Endodermal cell (in vitro differentiated cells): ENCODE measurements at regions not wholly inside any gene's neighbourhood (a gene's known extent, or its start where the extent isn't known, plus 50 kb on each side); places are given as distances from the start of the nearest gene placed in this dataset.

ENCODE experiments used
- DNase-seq: peaks from one replicate; pipeline ENCODE4 v3.0.0-alpha.2; 2017
- H3K27ac ChIP-seq: 2 replicates; pipeline ENCODE4 v1.5.1; 2013; ENCODE audit warnings: mild to moderate bottlenecking, low read depth, low read length, moderate library complexity
- H3K27me3 ChIP-seq: 2 replicates; pipeline ENCODE4 v1.6.1; 2013; ENCODE audit warnings: mild to moderate bottlenecking, low read length, moderate library complexity; ENCODE audit not compliant: insufficient read depth, control insufficient read depth, poor library complexity, severe bottlenecking
- H3K36me3 ChIP-seq: 2 replicates; pipeline ENCODE4 v1.7.0; 2013; ENCODE audit warnings: mild to moderate bottlenecking, low read length, moderate library complexity; ENCODE audit not compliant: control insufficient read depth, insufficient read depth
- H3K4me1 ChIP-seq: one replicate; pipeline ENCODE4 v1.7.0; 2013; ENCODE audit warnings: low read length; ENCODE audit not compliant: control insufficient read depth, insufficient read depth
- H3K4me3 ChIP-seq: 2 replicates; pipeline ENCODE4 v1.5.1; 2013; ENCODE audit warnings: mild to moderate bottlenecking, low read length, moderate library complexity
- H3K9ac ChIP-seq: 2 replicates; pipeline ENCODE4 v1.6.1; 2013; ENCODE audit warnings: mild to moderate bottlenecking, low read length, moderate library complexity; ENCODE audit not compliant: poor library complexity, severe bottlenecking; ENCODE audit errors: extremely low read depth
- H3K9me3 ChIP-seq: 2 replicates; pipeline ENCODE4 v1.6.1; 2013; ENCODE audit warnings: mild to moderate bottlenecking, low read length, moderate library complexity; ENCODE audit not compliant: control insufficient read depth
- H3K27ac Mint-ChIP-seq: 2 replicates; pipeline ENCODE4 v1.8.0; 2020; ENCODE audit warnings: mixed read lengths
- H3K27me3 Mint-ChIP-seq: 2 replicates; pipeline ENCODE4 v1.8.0; 2021; ENCODE audit warnings: mild to moderate bottlenecking, mixed read lengths; ENCODE audit not compliant: insufficient read depth
- H3K36me3 Mint-ChIP-seq: 2 replicates; pipeline ENCODE4 v1.8.0; 2020; ENCODE audit warnings: low read depth, mixed read lengths
- H3K4me1 Mint-ChIP-seq: 2 replicates; pipeline ENCODE4 v1.8.0; 2020; ENCODE audit warnings: mixed read lengths
- H3K4me3 Mint-ChIP-seq: 2 replicates; pipeline ENCODE4 v1.8.0; 2020; ENCODE audit warnings: mild to moderate bottlenecking, moderate library complexity, mixed read lengths
- H3K9me3 Mint-ChIP-seq: 2 replicates; pipeline ENCODE4 v1.8.0; 2020; ENCODE audit warnings: mild to moderate bottlenecking, mixed read lengths
- WGBS, 2 experiments: methylation state at CpG; one replicate each; pipeline versions ENCODE4 v1.1.5 to v1.1.7; 2013; ENCODE audit warnings: missing lambda C conversion rate in 2 of 2, mixed read lengths in 1 of 2; ENCODE audit not compliant: insufficient coverage in 1 of 2, insufficient read length in 1 of 2; 5-methylcytosine and 5-hydroxymethylcytosine counted together
- TF ChIP-seq, protein P1 (sequence below): fragments of 200-600 bp; sonication (generic); conservative IDR thresholded peaks from 2 replicates; pipeline ENCODE4 v1.5.0; 2021; ENCODE audit warnings: antibody characterized with exemption, mild to moderate bottlenecking

- H3K36me3 Mint-ChIP-seq = no peaks in the 10 kb centered on the region
- H3K27ac ChIP-seq = no peak overlapping the region
- H3K4me1 ChIP-seq = no peaks in the 10 kb centered on the region
- WGBS, 2 experiments = 87 to 96% methylated on average over 3 to 5 of the region's 7 CpGs
- H3K27me3 ChIP-seq = no peaks in the 10 kb centered on the region
- no peak overlapping the region for H3K27ac Mint-ChIP-seq
- H3K9me3 ChIP-seq = no peaks in the 10 kb centered on the region
- H3K9ac ChIP-seq = no peak overlapping the region
- H3K27me3 Mint-ChIP-seq = peaks cover 5% of the 10 kb centered on the region
- H3K4me3 ChIP-seq = no peak overlapping the region
- peaks cover 65% of the 10 kb centered on the region for H3K9me3 Mint-ChIP-seq
- peaks cover 2% of the 10 kb centered on the region for H3K4me1 Mint-ChIP-seq
- H3K36me3 ChIP-seq = no peaks in the 10 kb centered on the region
- DNase-seq = no peak
- H3K4me3 Mint-ChIP-seq = no peak overlapping the region
- TF ChIP-seq, protein P1, sequence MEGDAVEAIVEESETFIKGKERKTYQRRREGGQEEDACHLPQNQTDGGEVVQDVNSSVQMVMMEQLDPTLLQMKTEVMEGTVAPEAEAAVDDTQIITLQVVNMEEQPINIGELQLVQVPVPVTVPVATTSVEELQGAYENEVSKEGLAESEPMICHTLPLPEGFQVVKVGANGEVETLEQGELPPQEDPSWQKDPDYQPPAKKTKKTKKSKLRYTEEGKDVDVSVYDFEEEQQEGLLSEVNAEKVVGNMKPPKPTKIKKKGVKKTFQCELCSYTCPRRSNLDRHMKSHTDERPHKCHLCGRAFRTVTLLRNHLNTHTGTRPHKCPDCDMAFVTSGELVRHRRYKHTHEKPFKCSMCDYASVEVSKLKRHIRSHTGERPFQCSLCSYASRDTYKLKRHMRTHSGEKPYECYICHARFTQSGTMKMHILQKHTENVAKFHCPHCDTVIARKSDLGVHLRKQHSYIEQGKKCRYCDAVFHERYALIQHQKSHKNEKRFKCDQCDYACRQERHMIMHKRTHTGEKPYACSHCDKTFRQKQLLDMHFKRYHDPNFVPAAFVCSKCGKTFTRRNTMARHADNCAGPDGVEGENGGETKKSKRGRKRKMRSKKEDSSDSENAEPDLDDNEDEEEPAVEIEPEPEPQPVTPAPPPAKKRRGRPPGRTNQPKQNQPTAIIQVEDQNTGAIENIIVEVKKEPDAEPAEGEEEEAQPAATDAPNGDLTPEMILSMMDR = no peak
Measured at GRCh38 chrX:10288373-10288975, 131.7 kb downstream of the CLCN4 start.

GRCh38 chrX:10296576-10296975 lies 139.8 kb downstream of the CLCN4 start:
- TF ChIP-seq, protein P1 = no peak
- no peak for DNase-seq
- no peaks in the 10 kb centered on the region for H3K36me3 ChIP-seq
- H3K27ac Mint-ChIP-seq = no peak overlapping the region
- no peak overlapping the region for H3K4me3 ChIP-seq
- no peak overlapping the region for H3K4me3 Mint-ChIP-seq
- no peaks in the 10 kb centered on the region for H3K4me1 ChIP-seq
- H3K27ac ChIP-seq = no peak overlapping the region
- H3K9me3 Mint-ChIP-seq = peaks cover 53% of the 10 kb centered on the region
- peaks cover 6% of the 10 kb centered on the region for H3K9me3 ChIP-seq
- H3K27me3 ChIP-seq = no peaks in the 10 kb centered on the region
- H3K4me1 Mint-ChIP-seq = no peaks in the 10 kb centered on the region
- no peaks in the 10 kb centered on the region for H3K36me3 Mint-ChIP-seq
- no peaks in the 10 kb centered on the region for H3K27me3 Mint-ChIP-seq
- H3K9ac ChIP-seq = no peak overlapping the region

GRCh38 chrX:10310511-10310910 lies 153.7 kb downstream of the CLCN4 start:
- Histone ChIP-seq H3K27ac (no peak overlapping the region), H3K27me3 (no peaks in the 10 kb centered on the region), H3K9ac (no peak overlapping the region), H3K4me1 (no peaks in the 10 kb centered on the region), H3K4me3 (no peak overlapping the region), H3K9me3 (no peaks in the 10 kb centered on the region), H3K36me3 (no peaks in the 10 kb centered on the region)
- Mint-ChIP-seq H3K4me3 (no peak overlapping the region), H3K9me3 (peaks cover 38% of the 10 kb centered on the region), H3K36me3 (no peaks in the 10 kb centered on the region), H3K27ac (no peak overlapping the region), H3K27me3 (no peaks in the 10 kb centered on the region), H3K4me1 (no peaks in the 10 kb centered on the region)
- TF ChIP-seq, protein P1 = no peak
- no peak for DNase-seq
- WGBS, 2 experiments = 63% methylated on average over 1 of the region's 1 CpG; no CpG with 5 or more reads in 1 of the 2 experiments
